ENCODE measurements at regions not wholly inside any gene's neighbourhood (a gene's known extent, or its start where the extent isn't known, plus 50 kb on each side); places are given as distances from the start of the nearest gene placed in this dataset.
A peak's percentile ranks its signal among the peaks of the same experiment; 100 is the strongest.

DNA sequence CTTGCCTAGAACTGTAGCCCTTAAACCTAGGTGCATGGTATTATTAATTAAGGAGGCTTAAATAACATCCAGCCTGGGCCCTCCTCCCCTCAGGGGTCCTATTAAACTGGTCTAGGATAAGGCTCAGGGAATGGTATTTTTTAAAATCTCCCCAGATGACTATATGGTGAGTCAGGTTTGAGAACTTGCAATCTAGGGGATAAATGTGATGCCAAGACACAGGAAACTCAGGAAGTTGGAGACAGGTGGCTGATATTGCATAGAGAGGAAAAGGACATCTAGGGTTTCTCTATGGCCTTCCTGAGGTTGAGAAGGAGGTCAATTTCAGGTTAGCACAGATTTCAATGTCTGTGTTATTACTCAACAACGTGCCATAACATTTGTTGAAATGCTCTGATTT is 581.0 kb downstream of the TLE1 start (continued):
- TF ChIP-seq, protein P1, sequence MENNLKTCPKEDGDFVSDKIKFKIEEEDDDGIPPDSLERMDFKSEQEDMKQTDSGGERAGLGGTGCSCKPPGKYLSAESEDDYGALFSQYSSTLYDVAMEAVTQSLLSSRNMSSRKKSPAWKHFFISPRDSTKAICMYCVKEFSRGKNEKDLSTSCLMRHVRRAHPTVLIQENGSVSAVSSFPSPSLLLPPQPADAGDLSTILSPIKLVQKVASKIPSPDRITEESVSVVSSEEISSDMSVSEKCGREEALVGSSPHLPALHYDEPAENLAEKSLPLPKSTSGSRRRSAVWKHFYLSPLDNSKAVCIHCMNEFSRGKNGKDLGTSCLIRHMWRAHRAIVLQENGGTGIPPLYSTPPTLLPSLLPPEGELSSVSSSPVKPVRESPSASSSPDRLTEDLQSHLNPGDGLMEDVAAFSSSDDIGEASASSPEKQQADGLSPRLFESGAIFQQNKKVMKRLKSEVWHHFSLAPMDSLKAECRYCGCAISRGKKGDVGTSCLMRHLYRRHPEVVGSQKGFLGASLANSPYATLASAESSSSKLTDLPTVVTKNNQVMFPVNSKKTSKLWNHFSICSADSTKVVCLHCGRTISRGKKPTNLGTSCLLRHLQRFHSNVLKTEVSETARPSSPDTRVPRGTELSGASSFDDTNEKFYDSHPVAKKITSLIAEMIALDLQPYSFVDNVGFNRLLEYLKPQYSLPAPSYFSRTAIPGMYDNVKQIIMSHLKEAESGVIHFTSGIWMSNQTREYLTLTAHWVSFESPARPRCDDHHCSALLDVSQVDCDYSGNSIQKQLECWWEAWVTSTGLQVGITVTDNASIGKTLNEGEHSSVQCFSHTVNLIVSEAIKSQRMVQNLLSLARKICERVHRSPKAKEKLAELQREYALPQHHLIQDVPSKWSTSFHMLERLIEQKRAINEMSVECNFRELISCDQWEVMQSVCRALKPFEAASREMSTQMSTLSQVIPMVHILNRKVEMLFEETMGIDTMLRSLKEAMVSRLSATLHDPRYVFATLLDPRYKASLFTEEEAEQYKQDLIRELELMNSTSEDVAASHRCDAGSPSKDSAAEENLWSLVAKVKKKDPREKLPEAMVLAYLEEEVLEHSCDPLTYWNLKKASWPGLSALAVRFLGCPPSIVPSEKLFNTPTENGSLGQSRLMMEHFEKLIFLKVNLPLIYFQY (CRISPR knock-in tag; IDR thresholded peaks at IDR 0.05; ENCODE audit: borderline replicate concordance) = no peak
- TF ChIP-seq PRMT3 (CRISPR knock-in tag; IDR thresholded peaks at IDR 0.05; ENCODE audit: borderline replicate concordance, low read depth) = no peak
- TF ChIP-seq TEAD3 (CRISPR knock-in tag; optimal IDR thresholded peaks at IDR 0.05; ENCODE audit: borderline replicate concordance) = no peak

DNA sequence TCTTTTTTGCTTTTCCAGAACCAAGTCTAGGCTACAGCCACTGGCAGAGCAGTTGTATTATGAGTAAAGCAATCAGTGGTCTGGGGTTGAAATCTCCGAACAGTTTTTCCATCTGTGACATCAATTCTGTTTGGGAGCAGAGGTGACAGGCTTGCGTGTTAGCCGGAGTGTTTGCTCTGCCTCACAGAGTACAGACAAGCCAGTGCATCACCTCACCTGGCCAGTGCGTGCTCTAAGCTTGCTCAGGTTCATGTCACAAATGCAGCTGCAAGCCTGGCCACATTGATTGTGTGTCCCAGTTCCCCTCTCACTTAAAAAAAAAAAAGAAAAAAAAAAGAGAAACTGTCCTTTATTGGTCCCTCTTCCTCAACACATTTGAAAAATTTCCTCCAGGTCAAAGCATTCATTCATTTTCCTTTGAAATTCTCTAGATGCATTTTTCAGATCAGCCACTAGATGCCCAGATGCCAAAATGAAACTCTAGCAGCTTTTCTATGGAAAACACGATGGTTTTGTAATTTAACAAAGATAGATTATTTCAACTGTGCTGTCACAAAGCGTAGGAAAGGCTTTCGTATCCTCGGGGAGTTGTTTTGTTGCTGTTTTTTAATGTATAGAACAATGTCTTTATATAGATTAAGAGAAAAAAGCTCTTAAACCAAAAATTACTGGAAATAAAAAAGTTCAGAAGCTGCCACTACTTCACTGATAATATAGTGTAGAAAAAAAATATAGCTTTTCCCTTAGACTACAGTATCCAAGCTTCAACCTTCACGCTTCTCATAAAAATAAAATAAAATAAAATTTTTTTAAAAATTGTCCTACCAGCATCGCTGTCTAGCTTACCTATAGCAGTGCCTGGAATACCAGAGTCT is 585.5 kb downstream of the TLE1 start:
- Histone ChIP-seq H3K9me3 (ENCODE audit: low read length) (no peaks in the 10 kb centered on the region), H3K4me2 (ENCODE audit: low read depth, low read length) (no peak overlapping the region), H3K4me1 (ENCODE audit: insufficient read depth, low read length) (no peaks in the 10 kb centered on the region; the same call in 1 of the 2 replicates), H3K36me3 (replicated peaks in 1 of 2; ENCODE audit: control insufficient read depth in 1 of 2, insufficient read depth in 2 of 2, low read length in 2 of 2) (no peaks in the 10 kb centered on the region), H3K27ac (ENCODE audit: extremely low read length, insufficient read depth, low read length) (no peak overlapping the region), H3K4me3 (replicated peaks in 1 of 3; ENCODE audit: insufficient read depth in 1 of 3, low read depth in 2 of 3, low read length in 3 of 3) (no peak overlapping the region), H2AFZ (ENCODE audit: low read length) (no peak overlapping the region), H4K20me1 (ENCODE audit: insufficient read depth, low read length) (no peaks in the 10 kb centered on the region), H3K9ac (ENCODE audit: insufficient read depth, low read depth, low read length) (no peak overlapping the region), H3K79me2 (ENCODE audit: insufficient read depth, low read length) (no peaks in the 10 kb centered on the region), H3K27me3 (ENCODE audit: control insufficient read depth in 1 of 2, insufficient read depth in 2 of 2, low read length in 2 of 2) (no peaks in the 10 kb centered on the region)
- no peak; the same call in 2 of the 3 replicates for ATAC-seq
- FAIRE-seq = no peak
- in situ Hi-C loops (cut with HindIII; ENCODE audit: extremely low pct_ligation_motif_present, low pct_unique_long_range_greater_than_20kb) = no loop called here
- intact Hi-C loops (cut with micrococcal nuclease; ENCODE audit: unreplicated experiment) = no loop called here
- no TSS peak for BruUV-seq (replicated peaks)
- 11% methylated on average over 10 of the region's 10 CpGs for WGBS (ENCODE audit: low lambda C conversion rate)
- CTCF ChIA-PET (ENCODE audit: low intra/inter-chr PET ratio, low total read pairs) = no interaction called here
- DNase-seq (ENCODE audit: low spot score) = no peak
- POLR2A ChIA-PET = no interaction called here
- TF ChIP-seq STAG1 (CRISPR knock-in tag; IDR thresholded peaks at IDR 0.05) (peak; percentile 22; the same call in 1 of the 2 replicates), PITX1 (CRISPR knock-in tag; IDR thresholded peaks at IDR 0.05) (no peak)
